ENCODE measurements at regions not wholly inside any gene's neighbourhood (a gene's known extent, or its start where the extent isn't known, plus 50 kb on each side); places are given as distances from the start of the nearest gene placed in this dataset.
A peak's percentile ranks its signal among the peaks of the same experiment; 100 is the strongest.
"Not testable (repeated sequence)": the region's sequence is repeated elsewhere in the genome, so short reads cannot be mapped to it uniquely, and the experiment has no call there.

DNA sequence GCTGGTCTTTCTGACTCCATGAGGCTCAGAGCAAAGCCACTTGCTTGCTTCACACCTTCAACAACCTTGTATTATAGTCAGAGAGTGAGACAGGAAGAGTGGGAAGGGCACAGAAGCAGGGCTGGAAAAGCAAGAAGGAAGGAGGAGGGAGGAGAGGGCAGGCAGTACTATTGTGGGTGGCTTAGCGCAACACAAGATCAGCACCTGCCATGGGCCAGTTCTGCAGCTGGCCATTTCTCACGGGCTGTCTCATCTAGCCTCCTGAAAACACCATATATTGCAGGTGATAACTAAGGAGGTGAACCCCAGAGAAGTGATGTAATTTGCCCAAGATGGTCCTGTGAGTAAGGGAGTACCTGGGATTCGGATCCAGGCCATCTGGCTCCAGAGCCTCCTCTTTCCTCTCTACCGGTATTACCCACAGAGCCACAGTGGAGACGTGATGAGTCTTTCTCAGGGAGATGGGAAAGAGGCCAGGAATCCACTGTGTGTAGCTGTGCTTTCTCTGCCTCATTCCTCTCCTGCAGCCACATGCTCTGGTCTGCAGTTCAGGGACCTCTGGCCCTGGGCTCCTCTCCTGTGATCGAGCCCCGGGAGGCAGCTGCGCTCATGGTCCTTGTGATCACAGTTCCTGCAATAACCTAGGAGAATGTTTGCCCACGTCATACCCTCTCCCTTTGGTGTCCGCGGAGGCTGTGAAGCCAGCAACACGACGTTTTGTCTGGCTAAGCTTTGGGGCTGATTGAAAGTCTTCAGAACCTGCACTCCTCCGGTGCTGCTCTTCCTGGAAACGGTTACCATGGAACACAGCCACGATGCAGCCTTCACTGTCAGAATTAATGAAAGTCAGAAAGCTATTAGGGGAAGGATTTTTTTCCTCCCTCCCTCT lies 178.1 kb upstream of the CCL2 start:
- no peak for TF ChIP-seq EZH2phosphoT487 (IDR thresholded peaks at IDR 0.05; ENCODE audit: low read depth)
- TF ChIP-seq, protein P1, sequence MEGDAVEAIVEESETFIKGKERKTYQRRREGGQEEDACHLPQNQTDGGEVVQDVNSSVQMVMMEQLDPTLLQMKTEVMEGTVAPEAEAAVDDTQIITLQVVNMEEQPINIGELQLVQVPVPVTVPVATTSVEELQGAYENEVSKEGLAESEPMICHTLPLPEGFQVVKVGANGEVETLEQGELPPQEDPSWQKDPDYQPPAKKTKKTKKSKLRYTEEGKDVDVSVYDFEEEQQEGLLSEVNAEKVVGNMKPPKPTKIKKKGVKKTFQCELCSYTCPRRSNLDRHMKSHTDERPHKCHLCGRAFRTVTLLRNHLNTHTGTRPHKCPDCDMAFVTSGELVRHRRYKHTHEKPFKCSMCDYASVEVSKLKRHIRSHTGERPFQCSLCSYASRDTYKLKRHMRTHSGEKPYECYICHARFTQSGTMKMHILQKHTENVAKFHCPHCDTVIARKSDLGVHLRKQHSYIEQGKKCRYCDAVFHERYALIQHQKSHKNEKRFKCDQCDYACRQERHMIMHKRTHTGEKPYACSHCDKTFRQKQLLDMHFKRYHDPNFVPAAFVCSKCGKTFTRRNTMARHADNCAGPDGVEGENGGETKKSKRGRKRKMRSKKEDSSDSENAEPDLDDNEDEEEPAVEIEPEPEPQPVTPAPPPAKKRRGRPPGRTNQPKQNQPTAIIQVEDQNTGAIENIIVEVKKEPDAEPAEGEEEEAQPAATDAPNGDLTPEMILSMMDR (IDR thresholded peaks at IDR 0.05; ENCODE audit: low read depth, low read length) = no peak
- Histone ChIP-seq H3K9ac (ENCODE audit: low read length) (no peak overlapping the region), H4K20me1 (ENCODE audit: insufficient read depth, low read length) (no peaks in the 10 kb centered on the region), H3K4me2 (ENCODE audit: low read length) (no peak overlapping the region), H3K27me3 (ENCODE audit: low read depth, low read length) (peaks cover 19% of the 10 kb centered on the region), H3K4me3 (ENCODE audit: low read length) (no peak overlapping the region), H3K4me1 (ENCODE audit: low read length) (no peaks in the 10 kb centered on the region; the same call in 1 of the 2 replicates), H3K36me3 (replicated peaks; ENCODE audit: low read depth, low read length) (no peaks in the 10 kb centered on the region), H3K9me3 (ENCODE audit: insufficient read depth, low read length) (no peaks in the 10 kb centered on the region), H3K27ac (ENCODE audit: low read length) (no peak overlapping the region), H2AFZ (ENCODE audit: low read depth, low read length) (no peak overlapping the region), H3K79me2 (ENCODE audit: low read length) (no peaks in the 10 kb centered on the region)

DNA sequence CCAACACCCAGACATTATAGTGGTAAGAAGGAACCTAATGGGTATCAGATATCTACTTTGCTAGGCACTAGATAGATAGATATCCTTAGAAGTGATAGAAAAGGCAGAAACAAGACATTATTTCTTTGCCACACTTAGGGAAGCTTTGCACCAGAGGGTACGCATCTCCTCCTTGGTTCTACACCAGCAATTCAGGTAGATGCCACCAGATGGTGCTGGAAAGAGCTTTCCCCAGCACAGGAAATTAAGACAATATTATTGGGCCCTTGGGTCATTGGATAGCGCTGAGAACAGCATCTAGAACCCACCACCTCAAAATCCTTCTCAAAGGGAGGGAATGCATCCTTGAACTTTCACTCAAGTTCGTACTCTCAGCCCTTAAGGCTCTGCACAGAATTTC lies 173.8 kb upstream of the CCL2 start:
- Histone ChIP-seq H3K4me3 (ENCODE audit: low read length) (no peak overlapping the region), H4K20me1 (ENCODE audit: insufficient read depth, low read length) (no peaks in the 10 kb centered on the region), H3K79me2 (ENCODE audit: low read length) (no peaks in the 10 kb centered on the region), H2AFZ (ENCODE audit: low read depth, low read length) (no peak overlapping the region), H3K27me3 (ENCODE audit: low read depth, low read length) (peaks cover 19% of the 10 kb centered on the region), H3K4me1 (ENCODE audit: low read length) (peaks cover 4% of the 10 kb centered on the region; the same call in 1 of the 2 replicates), H3K27ac (ENCODE audit: low read length) (no peak overlapping the region), H3K9ac (ENCODE audit: low read length) (no peak overlapping the region), H3K9me3 (ENCODE audit: insufficient read depth, low read length) (no peaks in the 10 kb centered on the region), H3K36me3 (replicated peaks; ENCODE audit: low read depth, low read length) (no peaks in the 10 kb centered on the region), H3K4me2 (ENCODE audit: low read length) (no peak overlapping the region)
- no peak for TF ChIP-seq EZH2phosphoT487 (IDR thresholded peaks at IDR 0.05; ENCODE audit: low read depth)
- TF ChIP-seq, protein P1 (IDR thresholded peaks at IDR 0.05; ENCODE audit: low read depth, low read length) = peak; percentile 83

DNA sequence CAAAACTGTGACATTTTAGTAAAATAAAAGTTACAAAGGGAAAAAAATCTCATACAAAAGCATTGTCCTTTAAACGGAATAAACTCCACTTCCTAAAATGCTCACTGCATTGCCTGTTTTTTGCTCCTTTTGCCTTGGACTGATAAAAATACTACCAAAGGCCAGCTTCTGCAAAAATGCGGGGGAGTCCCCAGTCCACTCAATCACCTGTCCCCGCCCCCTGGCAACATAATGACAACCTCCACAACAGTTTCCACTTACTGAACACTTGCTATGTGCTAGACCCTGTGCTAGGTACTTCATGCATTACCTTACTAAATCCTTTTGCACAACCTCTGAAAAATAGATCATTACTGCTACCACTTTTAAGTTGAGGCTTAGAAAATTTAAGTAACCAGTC lies 172.7 kb upstream of the CCL2 start:
- Histone ChIP-seq H3K4me2 (ENCODE audit: low read length) (no peak overlapping the region), H4K20me1 (ENCODE audit: insufficient read depth, low read length) (no peaks in the 10 kb centered on the region), H3K27ac (ENCODE audit: low read length) (no peak overlapping the region), H3K4me1 (ENCODE audit: low read length) (peaks cover 4% of the 10 kb centered on the region; the same call in 1 of the 2 replicates), H3K4me3 (ENCODE audit: low read length) (no peak overlapping the region), H2AFZ (ENCODE audit: low read depth, low read length) (no peak overlapping the region), H3K9me3 (ENCODE audit: insufficient read depth, low read length) (no peaks in the 10 kb centered on the region), H3K27me3 (ENCODE audit: low read depth, low read length) (peaks cover 19% of the 10 kb centered on the region), H3K36me3 (replicated peaks; ENCODE audit: low read depth, low read length) (no peaks in the 10 kb centered on the region), H3K9ac (ENCODE audit: low read length) (no peak overlapping the region), H3K79me2 (ENCODE audit: low read length) (no peaks in the 10 kb centered on the region)
- no peak for TF ChIP-seq EZH2phosphoT487 (IDR thresholded peaks at IDR 0.05; ENCODE audit: low read depth)
- TF ChIP-seq, protein P1 (IDR thresholded peaks at IDR 0.05; ENCODE audit: low read depth, low read length) = no peak

DNA sequence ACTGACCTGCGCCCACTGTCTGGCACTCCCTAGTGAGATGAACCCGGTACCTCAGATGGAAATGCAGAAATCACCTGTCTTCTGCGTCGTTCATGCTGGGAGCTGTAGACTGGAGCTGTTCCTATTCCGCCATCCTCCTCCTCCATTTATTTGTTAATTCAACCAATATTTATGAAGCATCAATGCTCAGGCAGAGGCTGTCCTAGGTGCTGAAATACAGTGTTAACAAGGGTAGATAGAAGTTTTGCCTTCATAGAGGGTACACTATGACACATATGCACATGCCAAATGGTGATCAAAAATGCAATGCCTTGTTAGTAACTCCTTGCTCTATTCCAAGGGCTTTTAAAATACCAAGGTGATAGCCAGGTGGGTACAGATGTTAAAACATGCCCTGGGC lies 166.0 kb upstream of the CCL2 start:
- not testable (repeated sequence) for H3K4me3 ChIP-seq (ENCODE audit: low read length); H2AFZ ChIP-seq (ENCODE audit: low read depth, low read length); H3K4me1 ChIP-seq (ENCODE audit: low read length); H3K27ac ChIP-seq (ENCODE audit: low read length); H4K20me1 ChIP-seq (ENCODE audit: insufficient read depth, low read length); H3K9ac ChIP-seq (ENCODE audit: low read length); H3K9me3 ChIP-seq (ENCODE audit: insufficient read depth, low read length); H3K36me3 ChIP-seq (replicated peaks; ENCODE audit: low read depth, low read length); H3K4me2 ChIP-seq (ENCODE audit: low read length); H3K79me2 ChIP-seq (ENCODE audit: low read length)
- H3K27me3 ChIP-seq (ENCODE audit: low read depth, low read length) = peaks cover 33% of the 10 kb centered on the region

All from OCI-LY3 (cell line).